NCI-H748 (cell line): ENCODE measurements at regions not wholly inside any gene's neighbourhood (a gene's known extent, or its start where the extent isn't known, plus 50 kb on each side); places are given as distances from the start of the nearest gene placed in this dataset.
A peak's percentile ranks its signal among the peaks of the same experiment; 100 is the strongest.

ENCODE experiments used
- DNase-seq: peaks from one replicate; lab custom pipeline; 2025; ENCODE audit not compliant: unreplicated experiment; lab: John Stamatoyannopoulos, UW

GRCh38 chr6:145244349-145245100, 490.8 kb downstream of the EPM2A start:
- no peak for DNase-seq

- no peak for DNase-seq
Observed at GRCh38 chr6:145245119-145245518, 490.2 kb downstream of the EPM2A start.

GRCh38 chr6:145247692-145248419, 487.5 kb downstream of the EPM2A start:
- DNase-seq: no peak

GRCh38 chr6:145250436-145250835, 484.9 kb downstream of the EPM2A start:
- no peak for DNase-seq

GRCh38 chr6:145252737-145253136, 482.6 kb downstream of the EPM2A start:
- DNase-seq: no peak

GRCh38 chr6:145254649-145255401, 480.5 kb downstream of the EPM2A start:
- DNase-seq: no peak

- DNase-seq: no peak
Observed at GRCh38 chr6:145257704-145258103, 477.6 kb downstream of the EPM2A start.

GRCh38 chr6:145258122-145258521, 477.2 kb downstream of the EPM2A start:
- DNase-seq: peak; percentile 47

GRCh38 chr6:145260484-145261175, 474.7 kb downstream of the EPM2A start:
- no peak for DNase-seq

- no peak for DNase-seq
Observed at GRCh38 chr6:145261758-145262157, 473.6 kb downstream of the EPM2A start.

- DNase-seq: no peak
Observed at GRCh38 chr6:145262771-145263170, 472.5 kb downstream of the EPM2A start.

- no peak for DNase-seq
Observed at GRCh38 chr6:145263778-145264211, 471.5 kb downstream of the EPM2A start.

GRCh38 chr6:145266432-145267075, 468.8 kb downstream of the EPM2A start:
- no peak for DNase-seq

- DNase-seq: peak; percentile 71
Observed at GRCh38 chr6:145267076-145267867, 468.0 kb downstream of the EPM2A start.

GRCh38 chr6:145270464-145270863, 464.9 kb downstream of the EPM2A start:
- DNase-seq: no peak

- no peak for DNase-seq
Observed at GRCh38 chr6:145271040-145271439, 464.3 kb downstream of the EPM2A start.

GRCh38 chr6:145271577-145271976, 463.7 kb downstream of the EPM2A start:
- no peak for DNase-seq

GRCh38 chr6:145272246-145272645, 463.1 kb downstream of the EPM2A start:
- DNase-seq: no peak

- no peak for DNase-seq
Observed at GRCh38 chr6:145273136-145273535, 462.2 kb downstream of the EPM2A start.

GRCh38 chr6:145274083-145274482, 461.2 kb downstream of the EPM2A start:
- DNase-seq: no peak
